ENCODE measurements at regions not wholly inside any gene's neighbourhood (a gene's known extent, or its start where the extent isn't known, plus 50 kb on each side); places are given as distances from the start of the nearest gene placed in this dataset.

DNA sequence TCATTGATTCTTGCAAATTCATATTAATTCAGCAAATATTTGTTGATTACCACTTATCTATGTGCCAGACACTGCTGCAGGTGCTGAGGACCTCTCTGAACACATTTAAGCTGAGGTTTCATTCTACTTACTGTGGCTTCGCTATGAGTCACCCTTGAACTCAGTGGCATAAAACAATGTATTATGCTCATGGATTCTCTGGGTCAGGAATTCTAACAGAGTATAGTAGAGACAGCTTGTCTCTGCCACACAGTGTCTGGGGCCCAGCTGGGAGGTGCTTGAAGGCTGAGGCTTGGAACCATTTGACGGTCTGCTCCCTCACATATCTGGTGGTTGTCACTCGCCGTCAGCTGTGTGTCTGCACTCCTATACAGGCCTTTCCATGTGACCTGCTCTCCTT lies 124.3 kb upstream of the NR3C1 start:
- no TSS peak for BruUV-seq (replicated peaks)
- Histone ChIP-seq H3K36me3 (ENCODE audit: control insufficient read depth, insufficient read depth, low read length) (no peaks in the 10 kb centered on the region), H3K4me3 (ENCODE audit: low read depth in 2 of 2, low read length in 2 of 2) (no peak overlapping the region), H3K27ac (ENCODE audit: low read length) (no peak overlapping the region), H3K4me1 (ENCODE audit: control insufficient read depth, insufficient read depth, low read length) (no peaks in the 10 kb centered on the region), H3K27me3 (ENCODE audit: control insufficient read depth, insufficient read depth, low read length) (no peaks in the 10 kb centered on the region), H3K9me3 (ENCODE audit: control insufficient read depth, insufficient read depth, low read depth, low read length) (no peaks in the 10 kb centered on the region)
- in situ Hi-C loops (cut with HindIII; ENCODE audit: low pct_unique_long_range_greater_than_20kb, low sequenced_read_pairs), result no loop called here
- intact Hi-C loops (cut with micrococcal nuclease; ENCODE audit: unreplicated experiment), result no loop called here
- CTCF ChIA-PET, result no interaction called here
- POLR2A ChIA-PET, result no interaction called here
- DNase-seq (ENCODE audit: low read depth, low spot score) (no peak), ATAC-seq (no peak)
- TF ChIP-seq SIN3A (IDR thresholded peaks at IDR 0.05; ENCODE audit: borderline replicate concordance, insufficient read depth, low read depth, low read length) (no peak), TCF7L2 (IDR thresholded peaks at IDR 0.05; ENCODE audit: low read depth, low read length) (no peak), POLR2AphosphoS5 (IDR thresholded peaks at IDR 0.05; ENCODE audit: low read depth, low read length) (no peak)
- TF ChIP-seq, protein P1, sequence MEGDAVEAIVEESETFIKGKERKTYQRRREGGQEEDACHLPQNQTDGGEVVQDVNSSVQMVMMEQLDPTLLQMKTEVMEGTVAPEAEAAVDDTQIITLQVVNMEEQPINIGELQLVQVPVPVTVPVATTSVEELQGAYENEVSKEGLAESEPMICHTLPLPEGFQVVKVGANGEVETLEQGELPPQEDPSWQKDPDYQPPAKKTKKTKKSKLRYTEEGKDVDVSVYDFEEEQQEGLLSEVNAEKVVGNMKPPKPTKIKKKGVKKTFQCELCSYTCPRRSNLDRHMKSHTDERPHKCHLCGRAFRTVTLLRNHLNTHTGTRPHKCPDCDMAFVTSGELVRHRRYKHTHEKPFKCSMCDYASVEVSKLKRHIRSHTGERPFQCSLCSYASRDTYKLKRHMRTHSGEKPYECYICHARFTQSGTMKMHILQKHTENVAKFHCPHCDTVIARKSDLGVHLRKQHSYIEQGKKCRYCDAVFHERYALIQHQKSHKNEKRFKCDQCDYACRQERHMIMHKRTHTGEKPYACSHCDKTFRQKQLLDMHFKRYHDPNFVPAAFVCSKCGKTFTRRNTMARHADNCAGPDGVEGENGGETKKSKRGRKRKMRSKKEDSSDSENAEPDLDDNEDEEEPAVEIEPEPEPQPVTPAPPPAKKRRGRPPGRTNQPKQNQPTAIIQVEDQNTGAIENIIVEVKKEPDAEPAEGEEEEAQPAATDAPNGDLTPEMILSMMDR (IDR thresholded peaks at IDR 0.05), result no peak
- TF ChIP-seq, protein P2, sequence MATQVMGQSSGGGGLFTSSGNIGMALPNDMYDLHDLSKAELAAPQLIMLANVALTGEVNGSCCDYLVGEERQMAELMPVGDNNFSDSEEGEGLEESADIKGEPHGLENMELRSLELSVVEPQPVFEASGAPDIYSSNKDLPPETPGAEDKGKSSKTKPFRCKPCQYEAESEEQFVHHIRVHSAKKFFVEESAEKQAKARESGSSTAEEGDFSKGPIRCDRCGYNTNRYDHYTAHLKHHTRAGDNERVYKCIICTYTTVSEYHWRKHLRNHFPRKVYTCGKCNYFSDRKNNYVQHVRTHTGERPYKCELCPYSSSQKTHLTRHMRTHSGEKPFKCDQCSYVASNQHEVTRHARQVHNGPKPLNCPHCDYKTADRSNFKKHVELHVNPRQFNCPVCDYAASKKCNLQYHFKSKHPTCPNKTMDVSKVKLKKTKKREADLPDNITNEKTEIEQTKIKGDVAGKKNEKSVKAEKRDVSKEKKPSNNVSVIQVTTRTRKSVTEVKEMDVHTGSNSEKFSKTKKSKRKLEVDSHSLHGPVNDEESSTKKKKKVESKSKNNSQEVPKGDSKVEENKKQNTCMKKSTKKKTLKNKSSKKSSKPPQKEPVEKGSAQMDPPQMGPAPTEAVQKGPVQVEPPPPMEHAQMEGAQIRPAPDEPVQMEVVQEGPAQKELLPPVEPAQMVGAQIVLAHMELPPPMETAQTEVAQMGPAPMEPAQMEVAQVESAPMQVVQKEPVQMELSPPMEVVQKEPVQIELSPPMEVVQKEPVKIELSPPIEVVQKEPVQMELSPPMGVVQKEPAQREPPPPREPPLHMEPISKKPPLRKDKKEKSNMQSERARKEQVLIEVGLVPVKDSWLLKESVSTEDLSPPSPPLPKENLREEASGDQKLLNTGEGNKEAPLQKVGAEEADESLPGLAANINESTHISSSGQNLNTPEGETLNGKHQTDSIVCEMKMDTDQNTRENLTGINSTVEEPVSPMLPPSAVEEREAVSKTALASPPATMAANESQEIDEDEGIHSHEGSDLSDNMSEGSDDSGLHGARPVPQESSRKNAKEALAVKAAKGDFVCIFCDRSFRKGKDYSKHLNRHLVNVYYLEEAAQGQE (IDR thresholded peaks at IDR 0.05; ENCODE audit: insufficient read depth in 1 of 2, low read depth in 2 of 2, low read length in 1 of 2), result no peak

- intact Hi-C loops (cut with micrococcal nuclease; ENCODE audit: unreplicated experiment), result no loop called here
- DNase-seq (ENCODE audit: low read depth, low spot score), result no peak
- in situ Hi-C loops (cut with HindIII; ENCODE audit: low pct_unique_long_range_greater_than_20kb, low sequenced_read_pairs), result no loop called here
- no peak overlapping the region for H3K4me3 ChIP-seq (ENCODE audit: low read depth in 2 of 2, low read length in 2 of 2)
- CTCF ChIA-PET, result no interaction called here
- no TSS peak for BruUV-seq (replicated peaks)
- no peaks in the 10 kb centered on the region for H3K4me1 ChIP-seq (ENCODE audit: control insufficient read depth, insufficient read depth, low read length)
- POLR2A ChIA-PET, result no interaction called here
- no peaks in the 10 kb centered on the region for H3K36me3 ChIP-seq (ENCODE audit: control insufficient read depth, insufficient read depth, low read length)
- peaks cover 3% of the 10 kb centered on the region; the same call in 1 of the 2 replicates for H3K27me3 ChIP-seq (ENCODE audit: control insufficient read depth, insufficient read depth, low read length)
- H3K27ac ChIP-seq (ENCODE audit: low read length), result no peak overlapping the region
- no peaks in the 10 kb centered on the region for H3K9me3 ChIP-seq (ENCODE audit: control insufficient read depth, insufficient read depth, low read depth, low read length)
- no peak for ATAC-seq
- no peak for TF ChIP-seq POLR2AphosphoS5 (IDR thresholded peaks at IDR 0.05; ENCODE audit: low read depth, low read length)
- no peak for TF ChIP-seq TCF7L2 (IDR thresholded peaks at IDR 0.05; ENCODE audit: low read depth, low read length)
- TF ChIP-seq, protein P2 (IDR thresholded peaks at IDR 0.05; ENCODE audit: insufficient read depth in 1 of 2, low read depth in 2 of 2, low read length in 1 of 2), result no peak
- TF ChIP-seq, protein P1 (IDR thresholded peaks at IDR 0.05), result no peak
- no peak for TF ChIP-seq SIN3A (IDR thresholded peaks at IDR 0.05; ENCODE audit: borderline replicate concordance, insufficient read depth, low read depth, low read length)
Observed at GRCh38 chr5:143525176-143525575, 121.7 kb upstream of the NR3C1 start.
